AG10803 (cell line): ENCODE measurements at regions not wholly inside any gene's neighbourhood (a gene's known extent, or its start where the extent isn't known, plus 50 kb on each side); places are given as distances from the start of the nearest gene placed in this dataset.

Source experiments
- DNase-seq: peaks from one replicate; pipeline ENCODE4 v3.0.0; 2010; ENCODE audit warnings: low read depth
- H3K4me3 ChIP-seq: 2 replicates; pipeline ENCODE4 v1.5.1; 2011; ENCODE audit warnings: mild to moderate bottlenecking, low read length, control low read depth
- TF ChIP-seq, protein P1 (sequence below): conservative IDR thresholded peaks from 2 replicates; pipeline ENCODE4 v1.5.1; 2011; ENCODE audit warnings: mild to moderate bottlenecking, low read length, control low read depth, inconsistent platforms

DNA sequence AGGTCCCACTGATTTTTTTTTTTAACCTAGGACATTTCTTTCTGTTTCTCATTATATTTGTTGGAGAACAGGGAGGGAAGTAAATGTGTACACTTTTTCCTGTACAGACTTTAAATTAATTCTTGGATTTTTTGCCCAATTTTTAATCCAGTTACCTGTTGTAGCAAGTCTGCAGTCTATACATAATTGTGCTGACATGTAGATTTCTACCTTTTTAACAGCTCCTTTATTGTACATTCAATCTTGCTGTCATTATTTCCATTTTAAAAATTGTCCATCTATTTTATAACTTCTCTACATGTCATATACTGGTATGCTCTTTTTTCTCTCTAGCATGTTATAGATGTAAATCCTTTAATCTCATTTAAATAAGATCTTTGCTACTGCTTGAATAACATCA, 1838.7 kb upstream of the CDH9 start:
- no peak for DNase-seq
- H3K4me3 ChIP-seq: no peak overlapping the region
- TF ChIP-seq, protein P1, sequence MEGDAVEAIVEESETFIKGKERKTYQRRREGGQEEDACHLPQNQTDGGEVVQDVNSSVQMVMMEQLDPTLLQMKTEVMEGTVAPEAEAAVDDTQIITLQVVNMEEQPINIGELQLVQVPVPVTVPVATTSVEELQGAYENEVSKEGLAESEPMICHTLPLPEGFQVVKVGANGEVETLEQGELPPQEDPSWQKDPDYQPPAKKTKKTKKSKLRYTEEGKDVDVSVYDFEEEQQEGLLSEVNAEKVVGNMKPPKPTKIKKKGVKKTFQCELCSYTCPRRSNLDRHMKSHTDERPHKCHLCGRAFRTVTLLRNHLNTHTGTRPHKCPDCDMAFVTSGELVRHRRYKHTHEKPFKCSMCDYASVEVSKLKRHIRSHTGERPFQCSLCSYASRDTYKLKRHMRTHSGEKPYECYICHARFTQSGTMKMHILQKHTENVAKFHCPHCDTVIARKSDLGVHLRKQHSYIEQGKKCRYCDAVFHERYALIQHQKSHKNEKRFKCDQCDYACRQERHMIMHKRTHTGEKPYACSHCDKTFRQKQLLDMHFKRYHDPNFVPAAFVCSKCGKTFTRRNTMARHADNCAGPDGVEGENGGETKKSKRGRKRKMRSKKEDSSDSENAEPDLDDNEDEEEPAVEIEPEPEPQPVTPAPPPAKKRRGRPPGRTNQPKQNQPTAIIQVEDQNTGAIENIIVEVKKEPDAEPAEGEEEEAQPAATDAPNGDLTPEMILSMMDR: no peak

DNA sequence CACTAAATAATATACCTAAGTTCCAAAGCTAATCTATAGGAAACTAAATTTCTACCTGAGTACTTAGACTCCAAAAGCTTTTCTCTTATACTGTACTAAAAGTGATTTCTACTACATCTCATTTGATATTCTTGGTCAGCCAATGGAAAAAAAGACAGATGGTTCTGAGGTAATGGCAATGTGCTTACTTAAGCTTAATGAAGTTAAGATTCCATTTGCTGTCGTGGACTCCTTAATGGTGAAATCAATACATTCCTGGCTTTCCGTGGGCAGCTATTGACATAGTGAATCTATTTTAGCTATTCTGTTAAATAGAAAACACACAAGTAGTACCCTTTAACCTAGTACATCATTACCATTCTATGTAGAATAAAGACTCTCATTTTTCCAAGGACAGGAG, 1825.6 kb upstream of the CDH9 start:
- no peak overlapping the region for H3K4me3 ChIP-seq
- no peak for DNase-seq
- TF ChIP-seq, protein P1: no peak

DNA sequence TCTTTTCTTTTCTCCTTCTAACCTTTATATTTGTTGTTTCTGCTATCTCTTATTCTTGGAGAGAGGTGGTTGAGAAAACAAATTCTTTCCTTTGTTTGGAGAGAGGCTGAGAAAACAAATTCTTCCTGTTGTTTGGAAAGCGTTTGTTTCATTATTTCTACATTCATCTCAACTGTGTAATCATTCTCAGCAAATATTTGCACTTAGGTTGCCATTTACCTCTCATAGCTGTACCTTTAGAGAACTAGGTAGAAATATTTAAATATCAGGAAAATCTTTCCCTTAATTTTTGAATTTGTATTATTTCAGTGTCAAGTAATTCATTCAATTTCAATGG, 1824.4 kb upstream of the CDH9 start:
- TF ChIP-seq, protein P1: no peak
- DNase-seq: no peak
- H3K4me3 ChIP-seq: no peak overlapping the region

DNA sequence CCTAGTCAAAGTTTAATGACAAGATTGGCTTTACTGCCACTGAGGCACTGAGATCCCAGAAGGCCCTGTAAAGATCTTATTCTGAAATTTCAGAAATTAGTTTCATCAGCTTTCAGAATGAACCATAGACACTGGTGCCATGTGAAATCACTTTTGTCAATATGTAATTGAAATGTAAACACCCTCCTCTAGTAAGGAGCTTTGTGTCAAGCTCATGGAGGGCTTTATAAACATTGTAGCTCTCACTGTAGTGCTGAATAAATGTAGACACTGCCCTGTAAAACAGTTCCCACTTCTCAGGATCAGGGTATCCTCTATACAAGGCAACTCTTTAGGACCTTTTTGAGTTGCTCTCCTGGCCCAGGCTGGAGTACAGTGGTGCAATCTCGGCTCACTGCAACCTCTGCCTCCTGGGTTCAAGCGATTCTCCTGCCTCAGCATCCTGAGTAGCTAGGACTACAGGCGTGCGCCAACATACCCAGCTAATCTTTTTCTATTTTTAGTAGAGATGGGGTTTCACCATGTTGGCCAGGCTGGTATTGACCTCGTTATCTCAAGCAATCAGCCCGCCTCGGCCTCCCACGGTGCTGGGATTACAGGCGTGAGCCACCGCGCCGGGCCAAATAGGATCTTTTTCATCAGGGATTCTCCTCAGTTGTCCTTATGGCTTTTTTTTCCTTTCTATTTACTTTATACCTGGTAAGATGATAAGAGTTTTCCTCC, 1823.9 kb upstream of the CDH9 start:
- no peak overlapping the region for H3K4me3 ChIP-seq
- no peak for DNase-seq
- TF ChIP-seq, protein P1: no peak

DNA sequence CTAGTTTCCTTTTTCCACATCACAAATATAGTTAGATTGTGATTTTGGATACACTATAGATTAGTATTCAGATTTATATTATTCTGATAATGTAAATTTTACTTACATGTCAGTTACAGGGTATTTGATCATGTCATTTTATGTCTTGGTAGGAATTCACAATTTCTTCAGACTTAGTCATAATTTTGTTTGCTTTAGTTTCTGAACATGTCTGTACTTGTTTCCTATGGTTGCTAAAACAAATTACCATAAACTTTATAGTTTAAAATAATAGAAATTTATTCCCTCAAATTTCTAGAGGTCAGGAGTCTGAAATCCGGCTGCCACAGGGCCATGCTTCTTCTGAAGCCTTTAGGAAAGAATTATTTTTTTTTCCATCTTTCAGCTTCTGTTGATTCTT, 1817.2 kb upstream of the CDH9 start:
- no peak for DNase-seq
- no peak overlapping the region for H3K4me3 ChIP-seq
- TF ChIP-seq, protein P1: no peak

DNA sequence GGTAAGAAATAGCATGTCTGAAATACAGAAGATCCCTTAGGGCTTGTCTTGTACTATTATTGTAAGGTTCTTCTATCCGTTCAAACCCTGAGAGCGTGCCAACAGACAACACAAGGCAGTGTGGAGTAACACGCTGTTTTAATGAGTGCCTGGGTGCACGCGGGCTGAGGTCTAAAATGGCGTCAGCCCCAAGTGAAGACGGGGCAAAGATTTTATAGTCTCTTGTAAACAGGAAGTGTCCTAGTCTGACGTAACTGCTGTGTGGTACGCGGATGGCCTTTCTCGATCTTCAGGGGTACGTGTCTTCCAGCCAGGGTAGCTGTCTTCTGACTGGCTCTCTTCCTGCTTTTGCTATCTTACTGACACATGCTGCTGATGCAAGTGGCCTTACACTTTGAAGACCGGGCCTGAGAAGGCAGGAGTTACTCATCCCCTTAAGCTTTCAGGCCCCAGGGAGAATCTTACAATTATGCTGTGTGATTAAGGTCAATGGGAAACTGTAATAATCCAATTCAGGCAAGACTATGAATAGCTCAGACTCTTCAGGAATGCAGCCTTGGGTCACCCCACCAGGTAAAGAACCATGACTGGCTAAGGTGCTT, 1812.0 kb upstream of the CDH9 start:
- no peak overlapping the region for H3K4me3 ChIP-seq
- DNase-seq: no peak
- TF ChIP-seq, protein P1: no peak

DNA sequence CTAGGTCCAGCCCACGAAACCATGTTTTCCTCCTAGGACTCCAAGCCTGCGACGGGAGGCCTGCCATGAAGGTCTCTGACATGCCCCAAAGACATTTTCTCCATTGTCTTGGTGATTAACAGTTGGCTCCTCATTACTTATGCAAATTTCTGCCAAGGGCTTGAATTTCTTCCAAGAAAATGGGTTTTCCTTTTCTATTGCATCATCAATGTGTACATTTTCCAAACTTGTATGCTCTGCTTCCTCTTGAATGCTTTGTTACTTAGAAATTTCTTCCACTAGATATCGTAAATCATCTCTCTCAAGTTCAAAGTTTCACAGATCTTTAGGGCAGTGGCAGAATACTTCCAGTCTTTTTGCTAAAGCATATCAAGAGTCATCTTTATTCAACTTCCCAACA, 1792.7 kb upstream of the CDH9 start:
- TF ChIP-seq, protein P1: no peak
- DNase-seq: no peak
- H3K4me3 ChIP-seq: no peak overlapping the region
